Keratinocyte (primary cell): ENCODE measurements at regions not wholly inside any gene's neighbourhood (a gene's known extent, or its start where the extent isn't known, plus 50 kb on each side); places are given as distances from the start of the nearest gene placed in this dataset.

Experiments
- DNase-seq: peaks from one replicate; pipeline ENCODE4 v3.0.0-alpha.2; 2011; ENCODE audit warnings: low read depth, missing footprints, low spot score
- FAIRE-seq: peaks from 2 replicates; lab custom pipeline; 2011; peaks lifted over from hg19 to GRCh38; lab: Jason Lieb, UNC
- H2AFZ ChIP-seq: 2 replicates; pipeline ENCODE4 v1.6.0; 2012; ENCODE audit warnings: low read length, control low read depth, inconsistent platforms; ENCODE audit not compliant: control insufficient read depth
- H3K27ac ChIP-seq: 2 replicates; pipeline ENCODE4 v1.5.1; 2011; ENCODE audit warnings: low read length; ENCODE audit not compliant: control insufficient read depth, insufficient read depth
- H3K27me3 ChIP-seq: 3 replicates; pipeline ENCODE4 v1.6.0; 2011; ENCODE audit warnings: low read length; ENCODE audit not compliant: control insufficient read depth, insufficient read depth; ENCODE audit errors: extremely low read depth
- H3K36me3 ChIP-seq, 2 experiments: 2 replicates in 1 of 2; 3 replicates in 1 of 2; pipeline ENCODE4 v1.5.1; 2011; ENCODE audit warnings: low read length in 2 of 2, mild to moderate bottlenecking in 1 of 2; ENCODE audit not compliant: control insufficient read depth in 2 of 2, insufficient read depth in 2 of 2; ENCODE audit errors: extremely low read depth in 1 of 2
- H3K4me1 ChIP-seq: 3 replicates; pipeline ENCODE4 v1.5.1; 2011; ENCODE audit warnings: low read length; ENCODE audit not compliant: control insufficient read depth, insufficient read depth; ENCODE audit errors: extremely low read depth
- H3K4me2 ChIP-seq: 3 replicates; pipeline ENCODE4 v1.6.0; 2011; ENCODE audit warnings: low read depth, low read length; ENCODE audit not compliant: control insufficient read depth, insufficient read depth; ENCODE audit errors: extremely low read depth
- H3K4me3 ChIP-seq, 3 experiments: fragments of 200-600 bp in 1 of 3; sonication (generic) in 1 of 3; 2 replicates in 2 of 3; 3 replicates in 1 of 3; pipeline ENCODE4 v1.5.1; 2011 to 2016; ENCODE audit warnings: low read length in 3 of 3, mild to moderate bottlenecking in 3 of 3, control low read depth in 2 of 3, inconsistent platforms in 1 of 3, low read depth in 1 of 3, mixed read lengths in 1 of 3, mixed run types in 1 of 3, moderate library complexity in 1 of 3; ENCODE audit not compliant: control insufficient read depth in 2 of 3, insufficient read depth in 2 of 3; ENCODE audit errors: extremely low read depth in 1 of 3
- H3K79me2 ChIP-seq: 2 replicates; pipeline ENCODE4 v1.6.0; 2012; ENCODE audit warnings: low read length; ENCODE audit not compliant: control insufficient read depth, insufficient read depth
- H3K9ac ChIP-seq: 3 replicates; pipeline ENCODE4 v1.6.0; 2011; ENCODE audit warnings: low read length; ENCODE audit not compliant: control insufficient read depth, insufficient read depth; ENCODE audit errors: extremely low read depth
- H3K9me1 ChIP-seq: 3 replicates; pipeline ENCODE4 v1.6.0; 2011; ENCODE audit warnings: low read length; ENCODE audit not compliant: control insufficient read depth, insufficient read depth; ENCODE audit errors: extremely low read depth
- H3K9me3 ChIP-seq: 2 replicates; pipeline ENCODE4 v1.5.1; 2012; ENCODE audit warnings: low read depth, low read length; ENCODE audit not compliant: control insufficient read depth
- H4K20me1 ChIP-seq: 3 replicates; pipeline ENCODE4 v1.6.0; 2011; ENCODE audit warnings: low read length; ENCODE audit not compliant: control insufficient read depth, insufficient read depth; ENCODE audit errors: extremely low read depth
- CTCF ChIP-seq, 3 experiments: IDR thresholded peaks in 1 of 3; conservative IDR thresholded peaks in 1 of 3; optimal IDR thresholded peaks in 1 of 3; 2 replicates in 2 of 3; 3 replicates in 1 of 3; pipeline versions ENCODE3 to v1.5.1; 2011; ENCODE audit warnings: low read length in 3 of 3, mild to moderate bottlenecking in 3 of 3, moderate library complexity in 2 of 3, control low read depth in 1 of 3, inconsistent platforms in 1 of 3; ENCODE audit not compliant: insufficient read depth in 2 of 3; ENCODE audit errors: extremely low read depth in 1 of 3
- EZH2 ChIP-seq: IDR thresholded peaks from one replicate; pipeline ENCODE4 v1.6.1; 2012; ENCODE audit warnings: inconsistent platforms, mild to moderate bottlenecking, low read length, moderate library complexity
- dilution Hi-C: fragments of 300-500 bp; cut with MboI; formaldehyde crosslinking; loops from one replicate; pipeline ENCODE4 v1.7.0; 2020; ENCODE audit warnings: low sequenced_read_pairs; ENCODE audit not compliant: extremely low pct_ligation_motif_present

- FAIRE-seq (no peak), DNase-seq (no peak)
- Histone ChIP-seq H3K27ac (peak overlapping the region; percentile 34), H3K9ac (no peak overlapping the region), H4K20me1 (no peaks in the 10 kb centered on the region), H3K9me1 (no peaks in the 10 kb centered on the region), H3K4me2 (peak overlapping the region; percentile 44), H3K36me3 (no peaks in the 10 kb centered on the region), H2AFZ (peak overlapping the region; percentile 83), H3K4me3 (no peak overlapping the region), H3K4me1 (no peaks in the 10 kb centered on the region), H3K27me3 (no peaks in the 10 kb centered on the region), H3K9me3 (no peaks in the 10 kb centered on the region), H3K79me2 (no peaks in the 10 kb centered on the region)
- dilution Hi-C loops = no loop called here
- TF ChIP-seq CTCF (optimal IDR thresholded peaks at IDR 0.05 in 1 of 3, IDR thresholded peaks at IDR 0.05 in 1 of 3, conservative IDR thresholded peaks at IDR 0.05 in 1 of 3; ENCODE audit: extremely low read depth in 1 of 3, insufficient read depth in 2 of 3, low read length in 3 of 3) = no peak
- TF ChIP-seq EZH2 = no peak
These were observed 1133.4 kb upstream of the SEL1L start for GRCh38 chr14:82667006-82667405.

- no peaks in the 10 kb centered on the region for H3K27me3 ChIP-seq
- no peaks in the 10 kb centered on the region for H3K4me1 ChIP-seq
- no peaks in the 10 kb centered on the region for H3K79me2 ChIP-seq
- no peak for FAIRE-seq
- H3K27ac ChIP-seq = peak overlapping the region; percentile 34
- TF ChIP-seq CTCF (optimal IDR thresholded peaks at IDR 0.05 in 1 of 3, IDR thresholded peaks at IDR 0.05 in 1 of 3, conservative IDR thresholded peaks at IDR 0.05 in 1 of 3; ENCODE audit: extremely low read depth in 1 of 3, insufficient read depth in 2 of 3, low read length in 3 of 3) (no peak), EZH2 (no peak)
- H3K4me2 ChIP-seq = peak overlapping the region; percentile 44
- H3K4me3 ChIP-seq = no peak overlapping the region
- no peak overlapping the region for H3K9ac ChIP-seq
- H3K36me3 ChIP-seq = no peaks in the 10 kb centered on the region
- dilution Hi-C loops = no loop called here
- DNase-seq = no peak
- no peaks in the 10 kb centered on the region for H3K9me1 ChIP-seq
- H4K20me1 ChIP-seq = no peaks in the 10 kb centered on the region
- H3K9me3 ChIP-seq = no peaks in the 10 kb centered on the region
- H2AFZ ChIP-seq = peak overlapping the region; percentile 83
These were observed 1133.8 kb upstream of the SEL1L start for GRCh38 chr14:82667501-82667900.
